Muscle of back (tissue), 3 donors: ENCODE measurements at regions not wholly inside any gene's neighbourhood (a gene's known extent, or its start where the extent isn't known, plus 50 kb on each side); places are given as distances from the start of the nearest gene placed in this dataset.

ENCODE experiments used
- DNase-seq, 3 donors: peaks; one replicate each; pipeline versions ENCODE4 v3.0.0 to v3.0.0-alpha.2; 2013

GRCh38 chr5:124923131-124923530 lies 176.7 kb upstream of the ZNF608 start:
- DNase-seq = peak; percentile 35 to 69 (median 47)

DNA sequence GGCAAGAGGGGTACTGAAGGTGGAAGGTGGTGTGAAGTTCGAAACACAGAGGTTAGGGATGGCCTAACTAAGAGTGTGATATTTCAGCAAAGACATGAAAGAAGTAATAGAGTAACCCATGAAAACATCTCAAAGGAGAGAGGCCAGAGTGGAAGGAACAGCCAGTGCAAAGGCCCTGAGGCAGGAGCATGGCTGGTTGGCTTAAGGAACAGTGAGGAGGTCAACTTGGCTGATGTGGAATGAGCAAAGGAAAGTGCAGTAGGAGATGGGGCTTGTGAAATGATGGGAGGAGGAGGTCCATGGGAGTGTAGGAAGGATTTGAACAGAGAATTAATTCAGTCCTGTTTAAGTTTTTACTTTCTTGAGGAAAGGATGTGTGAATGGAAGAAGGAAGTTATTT lies 178.3 kb upstream of the ZNF608 start:
- DNase-seq = no peak

DNA sequence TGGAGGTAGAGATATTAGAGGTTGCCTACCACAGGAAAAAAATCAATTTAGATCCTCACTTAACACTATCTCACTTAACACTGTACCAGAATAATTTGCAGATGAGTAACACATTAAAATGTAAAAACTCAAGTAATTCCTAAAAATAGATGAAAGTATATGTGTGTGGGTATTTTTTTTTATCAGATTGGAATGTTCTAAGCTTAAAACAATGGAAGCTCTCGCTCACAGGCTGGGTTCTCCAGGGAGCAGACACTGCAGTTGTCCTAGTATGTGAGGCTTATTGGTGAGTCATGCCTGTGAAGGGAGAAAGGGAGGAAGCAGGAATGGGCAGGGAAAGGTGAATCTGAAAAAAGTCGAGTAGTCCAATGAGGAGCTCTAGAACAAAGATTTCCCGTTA lies 181.3 kb upstream of the ZNF608 start:
- peak in 1 of 3 donors; percentile 45 for DNase-seq

DNA sequence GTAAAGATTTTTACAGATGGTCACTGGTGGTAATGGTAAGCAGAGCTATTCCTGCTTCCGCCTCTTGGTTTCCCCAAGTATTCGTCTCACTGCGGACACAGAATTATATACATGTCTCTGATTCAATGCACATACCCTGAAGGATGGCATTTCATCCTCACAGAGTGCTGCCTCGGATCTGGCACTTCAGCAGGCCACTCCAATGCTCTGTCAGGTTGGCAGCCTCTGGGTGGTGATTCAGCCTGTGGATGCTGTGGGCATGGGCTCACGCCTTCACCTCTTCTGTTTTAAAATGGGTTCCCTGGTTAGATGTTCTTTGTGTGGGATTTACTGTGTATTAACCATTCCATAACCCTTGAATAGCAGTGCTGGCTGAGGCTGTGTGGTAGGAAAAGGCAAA lies 182.6 kb upstream of the ZNF608 start:
- DNase-seq = no peak

DNA sequence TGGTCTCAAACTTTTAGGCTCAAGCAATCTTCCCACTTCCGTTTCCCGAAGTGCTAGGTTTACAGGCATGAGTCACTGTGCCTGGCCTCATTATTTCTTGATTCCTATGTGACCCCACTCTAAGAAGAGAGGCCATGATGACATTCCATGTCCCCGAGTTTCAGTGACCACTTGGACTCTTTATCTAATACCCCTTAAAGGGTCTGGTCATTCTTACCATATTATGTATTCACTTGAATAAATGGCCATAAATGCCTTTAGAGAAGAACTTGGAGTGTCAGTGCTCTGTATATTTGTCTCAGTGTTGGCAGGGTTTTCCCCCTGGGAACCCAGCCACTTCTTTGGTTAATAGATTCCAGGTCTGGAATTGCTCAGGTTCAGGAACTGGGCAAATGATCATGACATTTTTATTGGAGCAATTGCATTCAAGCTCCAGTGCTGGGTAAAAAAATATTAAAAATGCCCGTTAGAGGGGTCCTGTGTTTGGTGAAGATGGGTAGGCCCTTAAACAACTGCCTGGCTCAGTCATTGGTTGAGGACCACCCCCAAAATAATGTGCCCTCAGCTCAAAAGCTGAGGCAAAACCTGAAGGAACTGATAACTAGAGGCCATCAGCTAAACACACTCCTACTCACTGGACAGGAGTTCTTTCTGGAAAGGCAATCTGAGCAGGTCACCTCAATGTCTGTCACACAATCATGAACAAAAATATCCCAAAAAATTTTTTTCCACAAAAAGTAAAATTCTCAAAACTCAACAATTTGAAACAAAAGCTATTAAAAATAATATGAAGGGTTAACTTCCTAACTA lies 186.6 kb upstream of the ZNF608 start:
- peak in 1 of 3 donors; percentile 40 for DNase-seq

DNA sequence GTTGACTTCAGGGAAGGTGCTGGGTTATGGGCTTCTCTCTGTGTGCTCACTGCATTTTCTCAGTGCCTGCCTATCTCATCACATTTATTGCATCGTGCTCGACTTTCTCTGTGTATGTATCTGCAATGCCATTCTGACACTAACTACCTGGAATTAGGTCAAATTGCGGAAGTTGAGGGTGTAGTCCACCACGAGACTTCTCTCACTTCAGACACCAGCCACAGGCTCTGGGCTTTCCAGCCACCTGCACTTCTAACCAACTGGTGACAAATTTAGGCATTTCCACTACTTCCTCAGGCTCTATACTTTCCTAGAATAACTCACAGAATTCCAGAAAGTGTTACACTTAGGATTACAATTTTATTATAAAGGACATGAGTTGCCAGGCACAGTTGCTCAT lies 188.6 kb upstream of the ZNF608 start:
- no peak for DNase-seq

GRCh38 chr5:124936626-124936933 lies 190.1 kb upstream of the ZNF608 start:
- no peak for DNase-seq

DNA sequence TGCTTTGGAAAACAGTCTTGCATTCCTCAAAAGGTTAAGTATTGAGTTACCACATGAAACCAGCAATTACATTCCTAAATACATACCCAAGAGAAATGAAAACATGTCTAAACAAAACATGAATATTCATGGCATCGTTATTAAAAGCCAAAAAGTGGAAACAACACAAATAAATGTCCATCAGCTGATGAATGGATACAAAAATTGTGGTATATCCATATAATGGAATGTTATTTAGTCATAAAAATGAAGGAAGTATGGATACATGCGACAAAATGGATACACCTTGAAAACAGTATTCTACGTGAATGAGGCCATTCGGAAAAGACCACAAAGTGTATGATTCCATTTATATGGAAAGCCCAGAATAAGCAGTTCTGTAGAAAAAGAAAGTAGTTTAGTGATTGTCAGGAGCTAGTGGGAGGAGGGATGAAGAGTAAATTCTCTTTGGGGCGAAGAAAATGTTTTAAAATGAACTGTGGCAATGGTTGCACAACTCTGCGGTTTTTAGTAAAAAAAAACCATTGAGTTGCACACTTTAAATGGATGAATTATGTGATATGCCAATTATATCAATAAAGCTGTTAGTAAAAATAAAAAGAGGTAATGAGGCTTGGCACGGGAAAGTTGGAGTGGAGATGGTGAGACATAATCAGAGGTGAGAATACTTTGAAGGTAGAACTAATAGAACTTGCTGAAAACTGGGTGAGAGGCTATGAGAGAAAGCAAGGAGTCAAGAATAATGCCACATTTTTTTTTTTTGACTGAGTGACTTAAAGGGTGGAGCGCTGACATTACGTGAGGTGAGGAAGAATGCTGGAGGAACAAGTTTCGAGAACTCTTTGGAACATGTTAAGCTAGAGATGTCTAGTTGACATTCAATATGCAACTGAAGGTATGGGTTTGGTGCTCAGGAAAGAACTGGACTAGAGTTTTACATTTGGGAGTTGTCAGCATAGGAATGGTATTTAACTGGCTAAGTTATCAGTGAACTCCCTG lies 194.9 kb upstream of the ZNF608 start:
- no peak for DNase-seq

DNA sequence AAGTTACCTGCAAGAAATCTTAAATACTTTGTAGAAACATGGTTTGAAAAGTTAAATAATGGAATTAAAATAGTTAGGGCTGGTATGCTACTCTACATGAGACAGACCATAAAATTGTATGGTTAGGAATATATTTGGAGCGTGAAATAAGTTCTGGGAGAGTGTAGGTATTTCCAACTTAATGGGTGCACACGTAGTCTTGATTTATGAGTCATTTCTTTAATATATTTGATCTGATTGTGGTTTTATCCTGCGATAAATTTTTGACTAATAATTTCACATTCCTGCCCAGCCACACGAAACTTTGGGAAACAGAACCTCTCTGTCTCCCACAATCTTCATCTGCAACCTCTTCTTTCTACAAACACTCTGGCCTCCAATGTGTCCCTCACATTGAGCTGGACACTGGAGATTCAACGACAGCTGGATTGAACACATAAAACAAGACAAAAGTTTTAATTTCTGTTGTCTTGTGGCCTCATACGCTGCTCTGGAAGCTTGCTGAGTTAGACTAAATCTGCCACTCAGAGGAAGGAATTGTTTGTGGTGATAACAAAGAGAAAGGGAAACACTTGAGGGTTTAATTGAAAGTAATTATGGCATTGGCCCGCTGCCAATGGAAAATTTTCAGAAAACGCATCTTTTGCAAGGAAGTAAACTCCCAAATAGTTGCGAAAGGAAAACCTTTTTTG lies 201.8 kb upstream of the ZNF608 start:
- peak in 1 of 3 donors; percentile 46 for DNase-seq

DNA sequence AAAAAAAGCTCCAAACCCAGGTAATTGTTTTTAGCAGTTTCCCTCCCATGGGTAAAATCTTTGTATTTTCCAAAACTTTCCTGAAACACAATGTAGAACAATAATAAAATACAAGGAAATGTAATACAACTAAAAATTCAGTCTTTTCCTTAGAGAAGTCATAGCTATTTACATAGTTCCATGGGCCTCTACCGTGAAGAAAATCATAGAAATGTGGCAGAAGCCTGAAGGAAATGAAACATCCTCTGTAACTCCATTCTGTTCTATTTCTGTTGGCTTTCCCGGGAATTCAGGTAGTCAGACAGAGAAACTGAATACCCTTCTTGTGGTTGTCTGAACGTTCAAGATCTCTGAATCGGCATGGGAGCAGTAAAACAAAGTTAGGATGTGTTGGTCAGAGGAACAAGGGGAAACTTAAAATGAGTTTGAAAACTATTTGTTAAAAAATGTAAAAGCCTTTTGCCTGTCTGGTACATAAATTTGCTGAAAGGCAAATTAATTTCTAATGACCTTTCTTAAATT lies 202.4 kb upstream of the ZNF608 start:
- peak in 1 of 3 donors; percentile 22 for DNase-seq

- no peak for DNase-seq
Observed at GRCh38 chr5:124949862-124950261, 203.4 kb upstream of the ZNF608 start.

GRCh38 chr5:124951105-124951504 lies 204.7 kb upstream of the ZNF608 start:
- DNase-seq = no peak

DNA sequence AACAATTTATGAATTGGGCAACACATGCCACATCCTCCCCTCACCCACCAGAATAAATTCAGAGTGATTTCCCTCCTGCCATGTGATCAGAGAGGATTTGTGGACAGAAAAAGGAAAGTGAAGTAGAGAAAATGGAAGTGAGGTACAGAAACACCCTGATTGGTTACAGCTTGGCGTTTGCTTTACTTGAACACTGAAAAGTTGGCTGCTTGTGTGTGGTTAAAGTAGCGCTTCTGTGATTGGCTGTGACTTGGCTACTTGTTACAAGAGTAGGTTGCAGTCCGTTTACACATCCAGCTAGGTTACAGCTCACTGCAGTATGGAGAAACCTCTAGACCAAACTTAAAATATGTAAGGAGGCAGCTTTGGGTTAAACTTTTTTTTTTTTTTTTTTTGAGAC lies 205.2 kb upstream of the ZNF608 start:
- DNase-seq = no peak

DNA sequence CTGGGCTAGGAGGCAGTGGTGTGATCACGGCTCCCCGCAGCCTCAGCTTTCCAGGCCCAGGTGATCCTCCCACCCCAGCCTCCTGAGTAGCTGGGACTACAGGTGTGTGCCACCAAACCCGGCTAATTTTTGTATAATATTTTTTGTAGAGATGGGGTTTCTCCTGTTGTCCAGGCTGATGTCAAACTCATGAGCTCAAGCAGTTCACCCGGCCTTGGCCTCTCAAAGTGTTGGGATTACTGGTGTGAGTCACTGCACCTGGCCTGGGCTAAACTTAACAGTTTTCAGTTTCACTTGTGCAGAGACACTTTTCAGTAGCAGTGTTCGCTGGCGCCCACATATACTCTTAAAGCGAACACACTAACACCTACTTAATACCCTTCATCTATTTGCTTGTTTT lies 205.6 kb upstream of the ZNF608 start:
- DNase-seq = no peak

DNA sequence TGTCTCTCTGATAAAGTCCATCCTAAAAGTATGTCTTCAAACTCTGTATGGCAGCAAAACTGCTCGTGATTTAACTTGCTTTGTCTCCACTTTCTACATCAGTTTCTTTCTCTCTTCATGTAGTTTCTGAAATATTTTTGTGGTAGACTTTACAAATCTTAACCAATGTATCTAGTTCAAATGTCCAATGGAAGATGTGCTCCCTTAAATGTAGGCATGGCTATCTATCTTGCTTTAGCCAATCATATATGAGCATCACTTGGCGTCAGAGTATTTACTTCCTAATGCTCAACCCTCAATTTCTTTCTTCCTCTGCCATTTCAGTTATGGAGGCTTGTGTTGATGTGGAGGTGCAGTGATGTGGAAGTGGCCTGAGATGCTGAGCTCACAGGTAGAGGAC lies 206.1 kb upstream of the ZNF608 start:
- no peak for DNase-seq

- no peak for DNase-seq
Observed at GRCh38 chr5:124954784-124955183, 208.3 kb upstream of the ZNF608 start.

GRCh38 chr5:124956471-124957029 lies 210.1 kb upstream of the ZNF608 start:
- peak in 1 of 3 donors; percentile 23 for DNase-seq

- no peak for DNase-seq
Observed at GRCh38 chr5:124957063-124957462, 210.6 kb upstream of the ZNF608 start.

GRCh38 chr5:124960266-124960665 lies 213.8 kb upstream of the ZNF608 start:
- no peak for DNase-seq

- DNase-seq = peak in 1 of 3 donors; percentile 10
Observed at GRCh38 chr5:124961521-124961920, 215.1 kb upstream of the ZNF608 start.

GRCh38 chr5:124962111-124962510 lies 215.7 kb upstream of the ZNF608 start:
- DNase-seq = peak in 1 of 3 donors; percentile 29

DNA sequence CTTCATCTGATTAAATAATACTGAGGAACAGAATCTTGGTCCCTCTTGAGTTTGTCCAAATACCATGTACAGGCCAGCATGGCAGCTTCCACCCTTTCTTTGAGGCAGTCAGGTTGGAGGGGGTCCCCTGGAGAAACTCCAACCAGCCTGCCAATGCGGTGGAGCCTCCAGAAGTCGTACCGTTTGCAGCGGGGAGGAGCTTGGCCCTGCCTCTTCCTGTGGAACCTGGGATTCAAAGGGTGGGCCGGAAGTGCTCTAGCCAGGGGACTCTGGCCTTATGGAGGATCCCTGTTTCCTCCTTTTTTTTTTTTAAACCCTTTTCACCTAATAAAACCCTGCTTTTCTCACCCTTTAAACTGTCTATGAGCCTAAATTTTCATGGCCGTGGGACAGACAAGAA lies 216.3 kb upstream of the ZNF608 start:
- no peak for DNase-seq
